H1 (cell line): ENCODE measurements at regions not wholly inside any gene's neighbourhood (a gene's known extent, or its start where the extent isn't known, plus 50 kb on each side); places are given as distances from the start of the nearest gene placed in this dataset.

ENCODE experiments used
- POLR2A ChIP-seq, 2 experiments: IDR thresholded peaks; 1 replicate in 1 of 2; 2 replicates in 1 of 2; pipeline ENCODE4 v1.6.1; 2011; ENCODE audit warnings: low read depth in 2 of 2, low read length in 2 of 2, mild to moderate bottlenecking in 2 of 2; ENCODE audit errors: control extremely low read depth in 1 of 2
- RBBP5 ChIP-seq: IDR thresholded peaks from 2 replicates; pipeline ENCODE4 v1.7.1; 2012; ENCODE audit warnings: low read depth, mild to moderate bottlenecking, inconsistent platforms, low read length, moderate library complexity, borderline replicate concordance
- TEAD4 ChIP-seq: IDR thresholded peaks from 2 replicates; pipeline ENCODE4 v1.6.1; 2012; ENCODE audit warnings: low read depth, low read length, inconsistent platforms, mixed read lengths

DNA sequence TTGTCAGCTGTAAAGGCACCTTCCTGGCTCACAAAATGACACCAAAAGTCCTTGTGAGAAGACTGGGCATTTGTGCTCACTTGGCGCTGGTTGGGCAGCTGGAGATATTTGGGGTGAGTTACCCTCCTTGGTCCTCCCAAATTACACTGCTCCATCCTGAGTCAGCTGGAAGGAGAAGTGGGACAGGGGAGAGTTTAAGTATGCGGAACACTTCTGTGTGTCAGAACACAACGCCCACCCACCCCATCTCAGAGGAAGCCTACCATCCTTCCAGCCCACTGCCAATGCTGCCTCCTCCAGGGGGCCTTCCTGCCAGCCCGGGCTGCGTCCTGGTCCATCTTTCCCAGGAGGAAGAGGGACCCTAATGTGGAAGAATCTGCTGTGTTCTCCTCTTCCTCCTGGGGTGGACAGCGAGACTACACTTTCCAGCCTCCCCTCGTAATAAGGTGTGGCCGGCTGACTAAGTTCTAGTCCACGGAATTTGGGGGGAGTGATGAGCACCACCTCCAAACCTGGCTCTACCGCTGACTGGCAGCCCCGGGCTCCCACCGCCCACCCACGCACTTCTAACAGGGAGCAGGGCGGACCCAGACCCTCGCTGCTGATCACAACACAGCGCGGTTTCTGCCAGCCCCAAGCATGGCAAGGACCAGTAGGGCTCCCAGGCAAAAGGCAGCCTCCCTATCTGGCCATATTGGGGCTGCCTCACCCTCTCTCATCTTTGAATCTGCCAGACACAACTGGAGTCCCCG is 265.0 kb downstream of the XXYLT1 start (continued):
- TF ChIP-seq RBBP5: no peak
- TF ChIP-seq TEAD4: no peak
- TF ChIP-seq POLR2A (IDR thresholded peaks at IDR 0.05; ENCODE audit: control extremely low read depth in 1 of 2, low read depth in 2 of 2, low read length in 2 of 2): no peak
